ENCODE measurements at regions not wholly inside any gene's neighbourhood (a gene's known extent, or its start where the extent isn't known, plus 50 kb on each side); places are given as distances from the start of the nearest gene placed in this dataset.
"Not testable (repeated sequence)": the region's sequence is repeated elsewhere in the genome, so short reads cannot be mapped to it uniquely, and the experiment has no call there.

GRCh38 chr2:66249089-66249488, 185.8 kb upstream of the MEIS1 start:
- H3K27me3 Mint-ChIP-seq; H3K36me3 Mint-ChIP-seq; H3K4me3 Mint-ChIP-seq; H3K9me3 Mint-ChIP-seq; DNase-seq; H3K27ac Mint-ChIP-seq; POLR2A ChIA-PET; ATAC-seq (ENCODE audit: low read depth); H3K4me1 Mint-ChIP-seq: not testable (repeated sequence)

GRCh38 chr2:66243809-66244208, 191.1 kb upstream of the MEIS1 start:
- H3K9me3 Mint-ChIP-seq; H3K4me3 Mint-ChIP-seq; ATAC-seq (ENCODE audit: low read depth); DNase-seq; POLR2A ChIA-PET; H3K4me1 Mint-ChIP-seq; H3K27ac Mint-ChIP-seq; H3K36me3 Mint-ChIP-seq; H3K27me3 Mint-ChIP-seq: not testable (repeated sequence)

GRCh38 chr2:66242888-66243287, 192.0 kb upstream of the MEIS1 start:
- ATAC-seq (ENCODE audit: low read depth); H3K4me3 Mint-ChIP-seq; H3K27me3 Mint-ChIP-seq; H3K27ac Mint-ChIP-seq; DNase-seq; H3K36me3 Mint-ChIP-seq; POLR2A ChIA-PET; H3K9me3 Mint-ChIP-seq; H3K4me1 Mint-ChIP-seq: not testable (repeated sequence)

GRCh38 chr2:66242099-66242789, 192.7 kb upstream of the MEIS1 start:
- Mint-ChIP-seq H3K9me3 (no peaks in the 10 kb centered on the region), H3K4me1 (no peaks in the 10 kb centered on the region), H3K4me3 (no peak overlapping the region), H3K27ac (no peak overlapping the region), H3K27me3 (no peaks in the 10 kb centered on the region), H3K36me3 (no peaks in the 10 kb centered on the region)
- ATAC-seq (ENCODE audit: low read depth) = no peak
- POLR2A ChIA-PET = no interaction called here
- no peak for DNase-seq

GRCh38 chr2:66240286-66240685, 194.6 kb upstream of the MEIS1 start:
- Mint-ChIP-seq H3K4me3 (no peak overlapping the region), H3K27ac (no peak overlapping the region), H3K4me1 (no peaks in the 10 kb centered on the region), H3K36me3 (no peaks in the 10 kb centered on the region), H3K27me3 (no peaks in the 10 kb centered on the region), H3K9me3 (no peaks in the 10 kb centered on the region)
- POLR2A ChIA-PET = no interaction called here
- DNase-seq (no peak), ATAC-seq (ENCODE audit: low read depth) (no peak)

- POLR2A ChIA-PET = no interaction called here
- no peaks in the 10 kb centered on the region for H3K4me1 Mint-ChIP-seq
- no peaks in the 10 kb centered on the region for H3K36me3 Mint-ChIP-seq
- H3K4me3 Mint-ChIP-seq = no peak overlapping the region
- no peaks in the 10 kb centered on the region for H3K9me3 Mint-ChIP-seq
- DNase-seq (no peak), ATAC-seq (ENCODE audit: low read depth) (no peak)
- H3K27ac Mint-ChIP-seq = no peak overlapping the region
- H3K27me3 Mint-ChIP-seq = no peaks in the 10 kb centered on the region
Observed at GRCh38 chr2:66239655-66240054, 195.3 kb upstream of the MEIS1 start.

- H3K27ac Mint-ChIP-seq = no peak overlapping the region
- H3K36me3 Mint-ChIP-seq = no peaks in the 10 kb centered on the region
- POLR2A ChIA-PET = no interaction called here
- no peaks in the 10 kb centered on the region for H3K9me3 Mint-ChIP-seq
- ATAC-seq (ENCODE audit: low read depth) = no peak
- no peaks in the 10 kb centered on the region for H3K27me3 Mint-ChIP-seq
- no peaks in the 10 kb centered on the region for H3K4me1 Mint-ChIP-seq
- no peak for DNase-seq
- H3K4me3 Mint-ChIP-seq = no peak overlapping the region
Observed at GRCh38 chr2:66237803-66238379, 197.0 kb upstream of the MEIS1 start.

- Mint-ChIP-seq H3K27ac (no peak overlapping the region), H3K36me3 (no peaks in the 10 kb centered on the region), H3K27me3 (no peaks in the 10 kb centered on the region), H3K4me1 (no peaks in the 10 kb centered on the region), H3K9me3 (peaks cover 1% of the 10 kb centered on the region), H3K4me3 (no peak overlapping the region)
- DNase-seq = no peak
- no peak for ATAC-seq (ENCODE audit: low read depth)
- POLR2A ChIA-PET = no interaction called here
Observed at GRCh38 chr2:66236816-66237802, 197.8 kb upstream of the MEIS1 start.

GRCh38 chr2:66236067-66236685, 198.7 kb upstream of the MEIS1 start:
- peaks cover 1% of the 10 kb centered on the region for H3K9me3 Mint-ChIP-seq
- no peak overlapping the region for H3K27ac Mint-ChIP-seq

GRCh38 chr2:66235428-66235827, 199.5 kb upstream of the MEIS1 start:
- Mint-ChIP-seq H3K27ac (no peak overlapping the region), H3K36me3 (no peaks in the 10 kb centered on the region), H3K4me1 (no peaks in the 10 kb centered on the region), H3K27me3 (no peaks in the 10 kb centered on the region), H3K4me3 (no peak overlapping the region), H3K9me3 (peaks cover 1% of the 10 kb centered on the region)
- ATAC-seq (ENCODE audit: low read depth) (no peak), DNase-seq (no peak)
- POLR2A ChIA-PET = no interaction called here

More at GRCh38 chr2:66236067-66236685, 198.7 kb upstream of the MEIS1 start:
- Mint-ChIP-seq H3K27me3 (no peaks in the 10 kb centered on the region), H3K4me1 (no peaks in the 10 kb centered on the region), H3K36me3 (no peaks in the 10 kb centered on the region), H3K4me3 (no peak overlapping the region)
- POLR2A ChIA-PET = no interaction called here
- no peak for ATAC-seq (ENCODE audit: low read depth)
- DNase-seq = no peak

- Mint-ChIP-seq H3K4me1 (no peaks in the 10 kb centered on the region), H3K36me3 (no peaks in the 10 kb centered on the region), H3K4me3 (no peak overlapping the region), H3K27me3 (no peaks in the 10 kb centered on the region), H3K27ac (no peak overlapping the region), H3K9me3 (peaks cover 1% of the 10 kb centered on the region)
- POLR2A ChIA-PET = no interaction called here
- no peak for DNase-seq
- no peak for ATAC-seq (ENCODE audit: low read depth)
Observed at GRCh38 chr2:66233981-66234380, 200.9 kb upstream of the MEIS1 start.

- H3K9me3 Mint-ChIP-seq = peaks cover 1% of the 10 kb centered on the region
Observed at GRCh38 chr2:66228128-66228547, 206.8 kb upstream of the MEIS1 start.

GRCh38 chr2:66217039-66217585, 217.8 kb upstream of the MEIS1 start:
- POLR2A ChIA-PET = no interaction called here
- DNase-seq (no peak), ATAC-seq (ENCODE audit: low read depth) (no peak)
- no peak overlapping the region for H3K4me3 Mint-ChIP-seq
- H3K27me3 Mint-ChIP-seq = no peaks in the 10 kb centered on the region
- H3K9me3 Mint-ChIP-seq = no peaks in the 10 kb centered on the region
- H3K4me1 Mint-ChIP-seq = no peaks in the 10 kb centered on the region
- no peaks in the 10 kb centered on the region for H3K36me3 Mint-ChIP-seq
- H3K27ac Mint-ChIP-seq = no peak overlapping the region

More at GRCh38 chr2:66228128-66228547, 206.8 kb upstream of the MEIS1 start:
- ATAC-seq (ENCODE audit: low read depth) = no peak
- no peak overlapping the region for H3K27ac Mint-ChIP-seq
- DNase-seq = no peak
- no peak overlapping the region for H3K4me3 Mint-ChIP-seq
- no peaks in the 10 kb centered on the region for H3K4me1 Mint-ChIP-seq
- no peaks in the 10 kb centered on the region for H3K27me3 Mint-ChIP-seq
- POLR2A ChIA-PET = no interaction called here
- no peaks in the 10 kb centered on the region for H3K36me3 Mint-ChIP-seq

All from activated naive CD8-positive, alpha-beta T cell treated with anti-CD3 and anti-CD28 coated beads, Interleukin-2, amount 10 ng/mL, durations not matched to agents 7 days and 5 days (primary cell).